Right hindlimb (tissue), 1 donor: ENCODE measurements at regions not wholly inside any gene's neighbourhood (a gene's known extent, or its start where the extent isn't known, plus 50 kb on each side); places are given as distances from the start of the nearest gene placed in this dataset.
A peak's percentile ranks its signal among the peaks of the same experiment; 100 is the strongest.
"Not testable (repeated sequence)": the region's sequence is repeated elsewhere in the genome, so short reads cannot be mapped to it uniquely, and the experiment has no call there.

Experiments used
- DNase-seq: peaks from one replicate; pipeline ENCODE4 v3.0.0-alpha.2; 2018

- DNase-seq, result no peak
Observed at GRCh38 chr4:159748834-159749444, 646.1 kb downstream of the RAPGEF2 start.

GRCh38 chr4:159757499-159757898, 654.6 kb downstream of the RAPGEF2 start:
- peak; percentile 33 for DNase-seq

- no peak for DNase-seq
Observed at GRCh38 chr4:159758061-159758460, 655.2 kb downstream of the RAPGEF2 start.

GRCh38 chr4:159762672-159763071, 659.8 kb downstream of the RAPGEF2 start:
- DNase-seq, result no peak

GRCh38 chr4:159764343-159764952, 661.6 kb downstream of the RAPGEF2 start:
- no peak for DNase-seq

GRCh38 chr4:159765382-159765781, 662.5 kb downstream of the RAPGEF2 start:
- DNase-seq, result no peak

- DNase-seq, result no peak
Observed at GRCh38 chr4:159766241-159766640, 663.4 kb downstream of the RAPGEF2 start.

- DNase-seq, result no peak
Observed at GRCh38 chr4:159767406-159767805, 664.5 kb downstream of the RAPGEF2 start.

GRCh38 chr4:159768016-159768415, 665.1 kb downstream of the RAPGEF2 start:
- no peak for DNase-seq

- no peak for DNase-seq
Observed at GRCh38 chr4:159770401-159770800, 667.5 kb downstream of the RAPGEF2 start.

GRCh38 chr4:159770969-159771368, 668.1 kb downstream of the RAPGEF2 start:
- DNase-seq, result no peak

GRCh38 chr4:159776961-159777360, 674.1 kb downstream of the RAPGEF2 start:
- no peak for DNase-seq

- DNase-seq, result no peak
Observed at GRCh38 chr4:159777689-159778088, 674.8 kb downstream of the RAPGEF2 start.

GRCh38 chr4:159778298-159778697, 675.4 kb downstream of the RAPGEF2 start:
- no peak for DNase-seq

GRCh38 chr4:159779716-159780115, 676.8 kb downstream of the RAPGEF2 start:
- DNase-seq, result no peak

- no peak for DNase-seq
Observed at GRCh38 chr4:159780196-159780922, 677.5 kb downstream of the RAPGEF2 start.

GRCh38 chr4:159787901-159788300, 685.0 kb downstream of the RAPGEF2 start:
- no peak for DNase-seq

GRCh38 chr4:159791334-159791733, 688.5 kb downstream of the RAPGEF2 start:
- DNase-seq, result no peak

- DNase-seq, result not testable (repeated sequence)
Observed at GRCh38 chr4:159804592-159804991, 701.7 kb downstream of the RAPGEF2 start.

GRCh38 chr4:159823743-159824142, 720.9 kb downstream of the RAPGEF2 start:
- DNase-seq, result no peak

GRCh38 chr4:159828687-159829086, 725.8 kb downstream of the RAPGEF2 start:
- DNase-seq, result no peak

- no peak for DNase-seq
Observed at GRCh38 chr4:159829184-159829583, 726.3 kb downstream of the RAPGEF2 start.

- no peak for DNase-seq
Observed at GRCh38 chr4:159837071-159837470, 734.2 kb downstream of the RAPGEF2 start.

GRCh38 chr4:159855731-159856130, 752.9 kb downstream of the RAPGEF2 start:
- no peak for DNase-seq
